ENCODE measurements at regions not wholly inside any gene's neighbourhood (a gene's known extent, or its start where the extent isn't known, plus 50 kb on each side); places are given as distances from the start of the nearest gene placed in this dataset.

- Histone ChIP-seq H3K79me1 (ENCODE audit: low read depth in 1 of 2, low read length in 2 of 2) (no peaks in the 10 kb centered on the region), H3K4me1 (ENCODE audit: control insufficient read depth, insufficient read depth, low read length) (no peaks in the 10 kb centered on the region), H3K27me3 (ENCODE audit: control insufficient read depth, insufficient read depth, low read length) (no peaks in the 10 kb centered on the region), H3K9me3 (ENCODE audit: control insufficient read depth, insufficient read depth, low read length) (no peaks in the 10 kb centered on the region), H3K18ac (ENCODE audit: low read depth, low read length) (no peak overlapping the region), H3K56ac (ENCODE audit: extremely low read depth, insufficient read depth, low read length) (no peak overlapping the region), H2AK9ac (replicated peaks; ENCODE audit: low read depth, low read length, poor library complexity) (no peak overlapping the region), H3K9me1 (ENCODE audit: insufficient read depth, low read length) (no peaks in the 10 kb centered on the region), H2BK120ac (ENCODE audit: low read depth, low read length) (no peak overlapping the region), H4K91ac (ENCODE audit: insufficient read depth, low read depth, low read length) (no peak overlapping the region), H3K23ac (ENCODE audit: low read depth, low read length) (no peak overlapping the region), H3K4me2 (ENCODE audit: low read depth, low read length) (no peak overlapping the region), H2AK5ac (ENCODE audit: low read depth, low read length) (no peak overlapping the region), H3K14ac (replicated peaks; ENCODE audit: low read depth, low read length) (no peak overlapping the region), H2BK15ac (ENCODE audit: low read depth, low read length) (no peak overlapping the region), H4K5ac (ENCODE audit: low read depth, low read length) (no peak overlapping the region), H3K27ac (ENCODE audit: insufficient read depth, low read length) (no peak overlapping the region), H3K4ac (ENCODE audit: low read depth, low read length) (no peak overlapping the region), H2BK5ac (ENCODE audit: low read depth, low read length, poor library complexity, severe bottlenecking) (no peak overlapping the region), H3K4me3 (ENCODE audit: insufficient read depth, low read depth, low read length) (no peak overlapping the region), H3K9ac (ENCODE audit: low read depth, low read length) (no peak overlapping the region), H4K20me1 (ENCODE audit: insufficient read depth, low read length) (no peaks in the 10 kb centered on the region; the same call in 1 of the 2 replicates), H2AFZ (replicated peaks; ENCODE audit: low read length, poor library complexity) (no peak overlapping the region), H2BK20ac (ENCODE audit: low read depth, low read length) (no peak overlapping the region), H4K8ac (ENCODE audit: low read depth in 2 of 2, low read length in 2 of 2) (no peak overlapping the region), H3K36me3 (ENCODE audit: control insufficient read depth, insufficient read depth, low read length) (no peaks in the 10 kb centered on the region)
- TF ChIP-seq RAD21 (IDR thresholded peaks at IDR 0.05; ENCODE audit: low read length): no peak
- TF ChIP-seq CHD1 (IDR thresholded peaks at IDR 0.05; ENCODE audit: low read depth, low read length): no peak
- no peak for TF ChIP-seq POLR2A (IDR thresholded peaks at IDR 0.05; ENCODE audit: low read depth, low read length)
- no peak for TF ChIP-seq NFE2L2 (IDR thresholded peaks at IDR 0.05; ENCODE audit: low read depth, low read length)
- TF ChIP-seq RCOR1 (IDR thresholded peaks at IDR 0.05; ENCODE audit: insufficient replicate concordance, low read length): no peak
- TF ChIP-seq RFX5 (IDR thresholded peaks at IDR 0.05; ENCODE audit: low read depth, low read length): no peak
- in situ Hi-C loops (cut with MboI; ENCODE audit: low sequenced_read_pairs) (no loop called here), intact Hi-C loops (cut with micrococcal nuclease) (no loop called here), dilution Hi-C loops (cut with HindIII; ENCODE audit: low sequenced_read_pairs, unreplicated experiment) (no loop called here)
- ChIA-PET POLR2A (ENCODE audit: unreplicated experiment) (no interaction called here), CTCF (interaction anchor here (0.8 kb wide), 1 partner anchor 12 kb away, joined by 3 read pairs; no protein-coding TSS in a partner anchor)
- no TSS peak for BruUV-seq (replicated peaks)
- ATAC-seq (ENCODE audit: low read depth) (no peak), DNase-seq (no peak)
- WGBS, 2 experiments (ENCODE audit: extremely low coverage in 2 of 2, insufficient read length in 1 of 2): no CpG with 5 or more reads among the region's 6 CpGs
Measured at GRCh38 chr2:223169830-223170605, 118.0 kb downstream of the KCNE4 start.

Measured in IMR-90 (cell line).